Ureter (tissue), 1 donor: ENCODE measurements at regions not wholly inside any gene's neighbourhood (a gene's known extent, or its start where the extent isn't known, plus 50 kb on each side); places are given as distances from the start of the nearest gene placed in this dataset.

Experiments used
- DNase-seq: peaks from one replicate; pipeline ENCODE4 v3.0.0-alpha.2; 2020; ENCODE audit warnings: low spot score
- donor health status: DM: yes; HTN: yes; CAD: no.

DNA sequence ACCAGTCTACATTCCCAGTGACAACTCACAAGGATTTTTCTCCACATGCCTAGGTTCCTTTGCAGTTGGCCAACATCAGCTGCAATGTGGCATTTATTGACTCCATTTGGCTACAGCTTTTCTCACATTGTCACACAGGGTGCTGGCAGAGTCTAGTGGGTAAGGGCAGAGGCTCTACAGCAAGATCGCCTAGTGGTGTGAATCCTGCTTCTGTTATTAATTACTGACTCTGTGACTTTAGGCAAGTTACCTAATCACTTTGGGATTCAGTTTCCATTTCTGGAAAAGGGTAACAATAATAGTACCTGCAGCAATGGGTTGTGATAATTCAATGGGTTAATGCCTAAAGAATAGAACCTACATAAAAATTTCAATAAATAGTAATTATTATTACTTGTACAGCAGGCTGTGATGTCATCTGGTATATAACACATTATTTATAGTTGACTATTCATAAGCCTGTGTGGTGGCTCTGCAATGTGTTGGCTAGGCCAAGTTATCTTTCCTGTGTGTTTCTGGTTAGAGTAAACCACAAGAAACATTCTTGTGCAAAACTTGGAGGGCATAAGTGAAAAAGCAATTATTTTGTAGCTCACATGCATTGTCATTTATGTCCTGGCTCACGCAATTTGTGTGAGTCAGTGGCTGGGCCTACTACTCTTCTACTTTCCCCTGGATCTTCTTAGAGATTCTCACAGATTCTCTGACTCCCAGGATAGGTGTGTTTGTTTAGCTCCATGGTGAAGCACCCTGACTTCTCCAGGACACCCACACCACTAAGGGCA is 59.5 kb downstream of the PTGS2 start:
- DNase-seq: no peak

DNA sequence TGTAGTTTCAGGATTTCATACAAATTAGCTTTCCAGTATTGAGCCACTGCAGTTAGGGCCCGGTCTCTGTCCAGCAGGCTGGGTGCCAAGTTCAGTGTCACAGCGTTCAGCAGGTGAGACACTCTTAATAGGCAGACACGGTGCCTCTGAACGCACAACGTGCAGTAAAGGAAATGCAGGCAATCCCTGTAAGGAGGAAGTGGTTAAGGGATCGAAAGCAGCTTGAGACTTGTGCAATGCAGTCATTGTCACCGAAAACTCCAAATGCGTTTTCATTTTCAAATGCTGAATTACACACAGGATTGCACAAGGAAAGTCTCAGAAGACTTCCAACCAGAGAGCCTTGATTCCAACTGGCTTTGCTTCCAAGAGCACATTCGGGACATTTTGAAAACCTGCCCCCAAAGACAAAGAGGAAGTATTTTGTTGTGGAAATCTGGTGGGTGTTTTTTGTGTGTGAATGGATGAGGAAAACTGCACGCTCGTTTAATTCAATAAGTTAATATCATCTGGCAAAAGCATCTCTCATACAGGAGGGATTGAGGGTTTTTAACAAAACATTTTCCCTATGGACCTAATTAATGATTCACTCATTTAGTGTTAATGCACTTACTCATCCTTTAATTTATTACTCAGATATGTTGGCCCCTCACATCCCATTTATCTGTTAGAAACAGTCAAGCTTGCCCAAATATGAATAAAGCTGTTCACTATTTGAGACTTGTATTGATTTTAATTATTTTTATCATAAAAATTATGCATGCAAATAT is 61.6 kb downstream of the PTGS2 start:
- DNase-seq: peak; percentile 55

DNA sequence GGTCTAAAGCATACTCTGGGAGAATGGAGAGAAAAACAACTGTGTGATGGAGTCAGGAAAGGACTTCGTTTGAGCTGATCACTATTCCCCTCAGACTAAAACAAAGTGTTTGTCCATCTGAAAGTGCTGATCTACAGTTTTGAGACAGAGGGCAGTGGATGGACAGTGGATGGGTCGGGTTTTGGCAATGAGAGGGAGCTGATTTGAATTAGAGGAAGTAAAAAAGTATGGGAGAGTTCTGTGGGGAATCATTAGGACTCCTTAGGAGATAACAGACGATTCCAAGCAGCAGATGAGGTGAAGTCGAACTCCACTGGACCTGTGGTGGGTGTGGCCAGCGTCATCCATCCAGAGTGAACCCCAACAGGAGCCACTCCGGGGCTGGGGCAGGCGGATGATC is 62.3 kb downstream of the PTGS2 start:
- no peak for DNase-seq

DNA sequence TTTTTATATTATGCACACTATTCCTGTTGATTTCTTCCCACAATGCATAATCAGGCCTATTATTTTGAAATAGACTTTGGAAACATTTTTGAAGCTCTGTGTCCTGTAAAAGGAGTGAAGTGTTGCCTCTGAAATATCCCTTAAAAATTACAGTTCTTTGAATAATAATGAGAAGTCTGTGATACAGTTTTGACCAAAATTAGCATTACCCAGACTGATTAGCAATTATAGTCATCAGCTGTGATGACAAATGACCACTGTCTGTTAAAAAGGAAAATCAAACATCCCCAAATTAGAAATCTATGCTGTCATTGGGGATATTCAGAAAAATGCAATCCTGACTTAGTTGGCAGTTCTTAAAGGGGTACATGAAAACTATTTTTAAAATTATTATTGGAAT is 63.7 kb downstream of the PTGS2 start:
- no peak for DNase-seq

DNA sequence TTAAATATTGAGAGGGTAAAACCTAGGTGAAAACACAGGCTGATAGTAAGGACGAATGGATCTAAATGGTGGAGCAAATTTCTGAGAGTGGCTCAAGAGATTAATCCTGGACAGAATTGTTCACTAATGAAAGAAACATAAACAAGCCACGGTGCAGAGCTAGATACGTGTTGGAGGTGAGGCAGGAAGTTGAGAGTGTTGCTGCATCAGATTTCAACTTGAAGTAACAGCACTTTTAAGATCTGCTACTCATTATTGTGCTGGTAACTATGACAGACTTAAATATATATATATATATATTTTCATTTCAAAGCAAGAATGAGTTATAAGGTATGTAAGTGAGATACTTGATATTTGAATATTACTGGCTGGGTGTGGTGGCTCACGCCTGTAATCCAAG is 64.9 kb downstream of the PTGS2 start:
- DNase-seq: no peak

DNA sequence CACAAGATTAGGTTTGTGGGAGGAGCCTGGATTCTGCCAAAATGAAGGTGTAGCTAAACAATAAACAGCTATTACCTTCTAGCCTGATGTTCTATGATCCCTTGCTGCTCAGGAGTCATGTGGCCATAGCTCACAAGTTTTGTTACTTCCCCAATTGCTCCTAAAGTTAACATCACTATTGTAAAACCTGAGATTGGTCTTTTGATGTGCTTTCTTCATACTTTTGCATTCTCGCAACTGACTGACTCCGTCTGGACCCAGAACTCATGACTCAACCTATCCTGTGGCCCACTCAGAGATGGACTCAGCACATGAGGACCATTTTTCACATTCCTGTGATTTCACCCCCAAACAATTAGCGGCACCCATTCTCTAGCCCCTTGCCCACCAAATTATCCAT is 69.1 kb downstream of the PTGS2 start:
- no peak for DNase-seq

DNA sequence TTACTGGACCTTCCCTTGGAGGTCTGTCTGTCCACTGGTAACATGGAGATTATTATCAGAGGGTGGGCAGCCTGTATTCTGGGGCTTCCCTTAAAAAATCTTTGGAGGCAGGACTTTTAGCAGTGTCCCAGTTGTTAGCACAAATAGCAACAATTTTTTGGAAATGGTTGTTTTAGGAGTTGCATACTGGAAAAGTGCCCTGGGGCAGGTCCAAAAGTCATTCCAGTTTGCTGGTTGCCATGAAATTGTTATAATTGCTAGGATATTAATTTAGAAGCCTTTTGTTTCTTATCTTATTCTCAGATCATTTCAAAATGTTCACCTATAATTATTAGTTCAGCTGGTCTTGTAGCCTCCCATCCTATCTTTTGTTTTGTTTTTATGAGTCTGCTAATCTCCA is 71.0 kb downstream of the PTGS2 start:
- DNase-seq: no peak

DNA sequence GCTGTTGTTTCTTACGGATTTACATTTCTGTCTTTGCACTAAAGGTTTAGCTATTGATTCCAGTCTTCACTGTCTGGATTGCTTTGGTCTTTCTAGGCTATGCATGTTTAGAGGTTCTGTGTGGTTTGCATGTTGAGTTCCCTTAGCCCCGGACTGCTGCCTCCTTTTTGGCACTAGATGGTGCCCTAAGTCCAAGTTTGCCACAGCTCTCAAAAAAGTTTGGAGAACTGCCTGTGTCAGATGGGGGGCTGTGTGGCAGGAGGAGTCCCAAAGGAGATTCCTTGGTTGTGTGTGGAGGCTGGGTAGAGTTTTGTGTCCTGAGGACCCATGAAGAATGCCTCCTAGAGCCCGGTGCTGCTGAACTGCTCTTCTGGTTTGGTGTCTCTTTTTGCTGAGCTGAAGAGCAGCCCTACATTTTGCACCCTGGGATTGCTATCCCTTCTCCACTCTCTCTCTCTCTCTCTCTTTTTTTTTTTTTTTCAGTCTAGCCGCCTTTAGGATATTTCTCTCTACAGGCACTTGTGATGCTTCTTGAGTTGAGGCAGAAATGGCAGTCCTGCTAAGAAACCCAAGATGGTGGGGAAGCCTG is 74.4 kb downstream of the PTGS2 start:
- peak; percentile 52 for DNase-seq

DNA sequence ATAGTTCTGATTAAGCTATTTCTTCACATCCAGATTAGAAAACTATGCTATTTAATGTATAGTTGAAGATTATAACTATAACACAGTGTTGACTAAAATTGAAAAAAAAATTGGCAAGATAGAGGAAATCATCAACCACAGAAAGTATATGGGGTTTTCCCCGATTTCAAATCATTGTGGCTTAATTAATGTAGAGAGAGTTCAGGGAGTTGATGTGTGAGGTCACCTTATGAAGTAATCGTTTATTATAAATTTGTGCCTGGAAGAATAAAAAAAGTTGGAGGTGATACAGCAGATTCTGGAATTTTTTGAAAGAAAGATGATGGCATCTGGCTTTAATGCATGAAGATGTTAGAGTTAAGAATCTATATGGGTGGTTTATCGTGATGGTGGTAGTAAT is 84.3 kb downstream of the PTGS2 start:
- DNase-seq: no peak

DNA sequence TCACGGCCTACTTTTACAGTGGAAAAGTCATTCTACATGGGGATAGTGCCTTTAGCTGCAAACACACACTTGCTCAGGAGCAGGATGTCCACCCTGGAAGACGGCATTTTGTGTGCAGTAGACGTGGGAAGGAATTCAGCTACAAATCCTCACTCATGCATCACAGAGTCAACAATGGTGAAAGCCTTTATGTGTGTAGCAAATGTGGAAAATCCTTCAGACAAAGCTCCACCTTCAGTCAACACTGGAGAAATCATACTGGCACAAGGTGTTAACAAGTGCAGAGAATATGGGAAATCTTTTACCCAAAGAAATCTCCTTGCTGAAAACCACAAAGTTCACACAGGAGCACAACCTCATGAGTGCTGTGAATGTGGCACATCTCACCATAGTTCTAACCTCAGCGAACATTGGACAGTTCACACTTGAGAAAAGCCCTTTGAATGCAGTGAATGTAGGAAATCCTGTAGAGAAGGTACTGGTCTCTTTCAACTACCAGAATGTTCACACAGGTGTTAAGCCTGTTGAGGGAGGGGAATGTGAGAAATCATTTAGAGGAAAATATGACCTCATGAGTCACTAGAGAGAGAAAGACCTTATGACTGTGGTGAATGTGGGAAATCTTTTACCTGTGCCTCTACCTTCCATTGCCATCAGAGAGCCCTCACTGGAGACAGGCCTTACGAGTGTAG is 101.8 kb downstream of the PTGS2 start:
- DNase-seq: no peak

DNA sequence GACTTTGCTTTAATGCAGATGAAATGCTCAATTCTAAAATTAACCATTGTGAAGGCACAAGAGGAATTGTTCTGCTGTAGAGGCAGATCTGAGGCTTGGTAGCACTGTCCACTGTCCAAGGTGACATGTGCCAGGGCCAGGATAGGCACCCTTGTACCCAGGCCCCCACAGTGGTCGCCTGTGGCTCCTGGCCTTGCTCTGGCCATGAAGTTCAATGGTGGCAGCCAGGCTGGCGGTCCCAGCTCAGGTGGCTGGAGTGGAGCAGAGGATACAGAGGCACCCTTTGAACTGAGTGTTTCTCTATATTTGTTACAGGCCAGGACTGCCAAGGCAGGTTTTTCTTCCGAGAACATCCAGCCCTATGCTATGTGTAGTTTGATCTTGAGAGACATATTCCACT is 102.6 kb downstream of the PTGS2 start:
- no peak for DNase-seq

DNA sequence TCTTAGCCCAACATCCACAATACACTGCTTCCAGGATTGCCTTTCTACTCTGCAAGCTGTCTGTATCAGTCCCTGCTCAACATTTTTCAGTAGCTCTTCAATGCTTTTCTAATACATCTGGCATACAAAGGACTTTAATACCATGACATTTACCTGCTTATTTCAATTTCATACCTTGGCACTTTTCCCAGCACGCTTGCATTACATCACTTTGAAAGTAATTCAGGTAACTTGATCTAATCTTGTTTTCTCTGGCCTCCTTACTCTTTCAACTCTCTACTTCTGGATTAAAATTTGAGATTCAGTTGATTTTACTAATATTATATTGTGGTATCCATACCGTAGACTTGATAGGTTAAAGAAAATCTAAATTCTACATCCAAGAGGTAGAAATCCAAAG is 103.0 kb downstream of the PTGS2 start:
- peak; percentile 47 for DNase-seq

DNA sequence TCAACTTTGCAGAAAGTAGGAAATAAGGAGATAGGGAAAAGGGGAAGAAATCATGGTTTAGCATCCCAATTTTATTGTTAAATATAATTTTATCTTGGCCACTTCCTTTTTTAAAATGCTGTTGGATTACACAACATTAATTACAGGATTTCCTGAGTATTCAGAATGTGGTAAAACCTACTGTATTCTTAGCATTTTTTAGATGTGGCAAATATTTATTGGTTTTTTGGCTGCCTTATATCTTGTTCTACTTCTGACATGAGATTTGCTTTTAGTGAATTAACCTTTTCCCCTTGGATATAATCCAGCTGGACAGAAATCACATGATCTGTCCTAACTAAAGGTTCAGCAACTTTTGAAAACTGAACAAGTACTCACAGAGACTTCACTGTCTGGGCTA is 104.9 kb downstream of the PTGS2 start:
- DNase-seq: no peak

DNA sequence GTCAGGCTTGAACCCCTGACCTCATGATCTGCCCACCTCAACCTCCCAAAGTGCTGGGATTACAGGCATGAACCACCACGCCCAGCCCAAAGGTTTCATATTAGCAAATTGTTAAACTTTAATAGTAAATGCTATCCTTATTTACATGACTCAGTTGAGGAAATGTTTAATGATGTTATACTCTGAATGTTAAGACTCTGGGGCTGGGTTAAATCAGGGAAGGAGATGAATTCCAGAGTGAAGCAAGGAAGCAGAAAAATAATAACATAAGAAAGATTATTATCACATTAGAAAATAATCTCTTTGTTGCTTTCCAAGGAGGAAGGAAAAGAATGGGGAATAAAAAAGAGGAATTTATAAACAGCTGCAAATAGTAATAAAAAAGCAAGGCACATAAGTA is 105.3 kb downstream of the PTGS2 start:
- DNase-seq: no peak

DNA sequence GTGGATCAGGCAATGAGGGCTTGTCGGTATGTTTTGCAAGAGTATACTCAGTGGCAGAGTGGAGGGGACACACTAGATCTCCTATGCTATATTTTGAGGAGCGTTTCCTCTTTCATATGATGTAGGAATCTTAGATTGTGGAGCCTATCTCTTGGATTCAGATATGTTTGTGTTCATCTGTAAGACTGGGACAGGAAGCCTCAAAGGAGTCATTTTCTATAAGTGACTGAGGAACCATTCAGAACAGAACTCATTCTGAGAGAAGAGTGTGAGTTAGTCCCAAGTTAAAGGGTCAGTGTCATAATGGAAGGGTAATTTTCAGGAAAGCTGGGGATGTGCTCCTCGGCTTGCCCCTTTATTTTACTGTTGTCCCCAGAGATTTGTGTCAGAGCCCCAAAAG is 107.7 kb downstream of the PTGS2 start:
- no peak for DNase-seq

DNA sequence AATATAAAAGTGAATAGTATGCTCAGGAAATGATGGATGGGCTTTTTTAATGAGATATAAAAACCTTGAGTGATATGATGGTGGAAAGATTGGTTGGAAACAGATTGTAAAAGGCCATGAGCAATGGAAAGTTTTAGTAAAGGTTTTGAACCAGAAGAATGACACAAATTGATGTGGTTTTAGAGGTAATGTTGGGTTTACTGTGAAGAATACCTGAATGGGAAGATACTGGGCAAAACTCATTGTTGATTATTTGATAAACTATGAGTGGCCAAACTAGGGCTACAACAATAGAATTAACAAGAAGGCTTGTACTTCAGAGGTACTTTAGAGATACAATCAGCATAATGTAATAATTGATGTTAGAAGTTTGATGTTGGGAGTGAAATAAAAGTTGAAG is 108.5 kb downstream of the PTGS2 start:
- no peak for DNase-seq

DNA sequence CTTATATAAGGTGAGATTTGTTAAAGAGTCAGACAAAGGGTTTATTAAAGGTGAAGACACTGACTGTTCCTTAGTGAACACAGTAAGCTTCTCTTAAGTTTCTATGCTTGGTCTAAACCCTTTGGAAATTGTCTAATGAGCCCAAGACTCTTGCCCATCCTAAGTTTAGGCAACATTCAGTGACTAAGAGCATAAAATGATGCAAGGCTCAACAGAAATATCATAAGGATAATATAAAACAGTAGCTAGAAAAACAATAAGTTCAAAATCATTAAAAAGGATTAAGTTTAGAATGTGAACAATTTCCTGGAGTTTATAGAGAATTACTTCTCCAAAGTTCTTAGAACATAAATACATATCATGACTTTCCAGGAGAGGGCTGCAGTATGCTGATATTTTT is 108.9 kb upstream of the PDC start:
- no peak for DNase-seq

DNA sequence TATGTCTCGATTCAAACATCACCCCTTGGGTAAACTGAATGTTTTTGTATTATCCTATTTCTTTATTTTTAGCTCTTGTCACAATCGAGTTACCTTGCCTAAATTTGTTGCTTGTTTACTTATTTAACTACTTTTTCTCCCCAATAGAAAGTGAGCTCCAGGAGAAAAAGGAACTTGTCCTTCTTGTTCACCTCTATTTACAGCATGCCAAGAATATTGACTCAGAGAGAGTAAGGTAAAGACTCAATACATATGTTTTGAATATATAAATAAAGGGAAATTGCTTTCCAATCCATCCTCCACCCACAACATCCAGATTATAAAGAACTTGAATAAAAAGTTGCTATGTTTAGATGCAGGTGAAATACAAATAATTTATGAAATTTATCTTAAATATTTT is 107.3 kb upstream of the PDC start:
- DNase-seq: no peak

DNA sequence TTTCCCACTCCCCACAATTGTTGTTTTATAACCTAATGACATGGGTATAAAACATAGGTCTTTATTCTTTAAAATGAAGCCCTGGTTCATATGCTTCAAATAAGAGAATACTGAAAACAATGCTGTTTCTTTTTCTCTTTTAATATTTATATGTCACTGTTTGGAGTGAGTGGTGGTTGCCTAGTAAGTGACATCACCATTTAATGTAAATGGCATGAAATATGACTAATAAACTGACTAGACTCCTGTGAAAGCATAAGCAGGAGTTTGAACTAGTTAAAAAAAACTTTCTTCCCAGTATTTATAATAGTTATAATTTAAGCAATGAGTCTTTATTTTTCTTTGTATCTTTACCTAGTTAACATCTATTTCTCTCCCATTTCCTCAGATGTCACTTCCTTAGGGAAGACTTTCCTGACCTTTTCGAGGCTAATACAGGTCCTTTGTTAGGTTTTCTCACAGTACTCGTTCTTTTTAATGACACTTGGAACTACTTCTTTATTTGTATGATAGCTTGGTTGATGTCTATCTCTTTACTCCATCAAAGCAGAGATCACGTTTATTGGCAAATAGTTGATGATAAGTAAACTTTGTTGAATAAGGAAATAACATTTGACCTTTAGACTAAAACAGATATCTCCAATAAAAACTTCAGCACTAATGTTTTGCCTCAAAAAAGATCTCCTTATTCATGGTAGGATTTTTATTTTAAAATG is 105.4 kb upstream of the PDC start:
- DNase-seq: no peak

DNA sequence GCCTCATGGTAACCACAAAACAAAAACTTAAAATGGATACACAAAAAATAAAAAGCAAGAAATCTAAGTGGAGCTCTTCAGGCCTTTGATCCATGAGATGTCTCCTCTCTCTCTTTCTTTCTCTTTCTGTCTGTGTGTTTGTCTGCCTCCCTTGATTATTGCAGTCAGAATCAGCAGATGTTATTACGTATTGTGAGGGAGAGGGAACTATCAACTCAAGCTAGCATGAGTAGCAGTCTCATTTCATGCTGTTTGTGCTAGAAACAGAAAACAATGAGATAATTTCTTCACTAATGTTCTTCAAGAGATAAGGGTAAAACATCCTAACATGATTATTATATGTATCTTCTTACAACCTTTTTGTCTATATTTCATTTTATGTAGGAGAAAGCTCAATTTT is 103.7 kb upstream of the PDC start:
- no peak for DNase-seq

DNA sequence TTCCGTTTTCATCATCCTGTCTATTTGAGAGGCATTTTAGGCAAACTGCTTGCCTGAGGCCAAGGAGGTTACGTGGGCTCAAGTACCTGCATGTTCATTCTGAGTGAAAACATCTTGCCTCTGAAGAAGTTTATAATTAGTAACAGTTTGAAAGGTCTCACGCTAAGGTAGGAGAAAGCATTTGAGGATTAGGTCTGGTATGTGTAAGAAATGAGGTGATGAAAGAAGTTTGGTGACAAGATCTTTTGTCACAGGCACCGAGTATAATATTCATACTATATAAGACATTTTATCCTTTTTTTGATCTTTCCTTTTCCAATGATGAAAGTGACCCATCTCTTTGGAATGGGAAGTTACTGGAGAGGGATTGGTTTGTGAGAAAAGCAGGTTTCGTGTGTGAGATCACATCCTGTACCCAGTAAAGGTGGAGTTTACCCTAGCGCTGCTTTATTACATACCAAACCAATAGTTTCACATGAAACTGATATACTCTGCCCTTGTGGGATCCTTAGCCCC is 98.7 kb upstream of the PDC start:
- DNase-seq: no peak
